DND-41 (cell line): ENCODE measurements at regions not wholly inside any gene's neighbourhood (a gene's known extent, or its start where the extent isn't known, plus 50 kb on each side); places are given as distances from the start of the nearest gene placed in this dataset.

Experiments
- ATAC-seq: fragments of 200-7000 bp; cut with Tn5 transposase; 3 replicates; pipeline ENCODE4 v1.9.1; 2021; ENCODE audit warnings: low read depth; ENCODE audit not compliant: insufficient read depth
- DNase-seq: peaks from one replicate; pipeline ENCODE4 v3.0.0-alpha.2; 2020
- H2AFZ ChIP-seq: 2 replicates; pipeline ENCODE4 v1.6.0; 2012; ENCODE audit warnings: low read depth, low read length
- H3K27ac ChIP-seq: 2 replicates; pipeline ENCODE4 v1.5.1; 2012; ENCODE audit warnings: low read length, inconsistent platforms
- H3K27me3 ChIP-seq: fragments of 200-600 bp; sonication (generic); 2 replicates; pipeline ENCODE4 v1.6.0; 2012; ENCODE audit warnings: low read length, mild to moderate bottlenecking, inconsistent platforms; ENCODE audit not compliant: insufficient read depth, poor library complexity
- H3K36me3 ChIP-seq: 2 replicates; pipeline ENCODE4 v1.5.1; 2012; ENCODE audit warnings: low read length, inconsistent platforms; ENCODE audit not compliant: insufficient read depth
- H3K4me1 ChIP-seq: 2 replicates; pipeline ENCODE4 v1.5.1; 2012; ENCODE audit warnings: mild to moderate bottlenecking, low read length; ENCODE audit not compliant: insufficient read depth
- H3K4me2 ChIP-seq: 2 replicates; pipeline ENCODE4 v1.6.0; 2012; ENCODE audit warnings: mild to moderate bottlenecking, moderate library complexity, low read length, inconsistent platforms; ENCODE audit not compliant: insufficient read depth
- H3K4me3 ChIP-seq, 2 experiments: fragments of 200-600 bp in 1 of 2; shearing (Covaris generic) in 1 of 2; 2 replicates each; pipeline ENCODE4 v1.5.1; 2012 to 2016; ENCODE audit warnings: inconsistent platforms in 2 of 2, low read length in 2 of 2, mild to moderate bottlenecking in 2 of 2, low read depth in 1 of 2, moderate library complexity in 1 of 2
- H3K79me2 ChIP-seq: 2 replicates; pipeline ENCODE4 v1.6.0; 2012; ENCODE audit warnings: low read length, inconsistent platforms; ENCODE audit not compliant: insufficient read depth
- H3K9ac ChIP-seq: 2 replicates; pipeline ENCODE4 v1.6.0; 2012; ENCODE audit warnings: low read depth, mild to moderate bottlenecking, inconsistent platforms, low read length, moderate library complexity
- H3K9me3 ChIP-seq: 2 replicates; pipeline ENCODE4 v1.5.1; 2012; ENCODE audit warnings: low read length, moderate library complexity, mild to moderate bottlenecking, inconsistent platforms; ENCODE audit not compliant: insufficient read depth, severe bottlenecking
- H4K20me1 ChIP-seq: 2 replicates; pipeline ENCODE4 v1.6.0; 2012; ENCODE audit warnings: low read length; ENCODE audit not compliant: insufficient read depth
- CTCF ChIP-seq: IDR thresholded peaks from 2 replicates; pipeline ENCODE4 v1.5.1; 2012; ENCODE audit warnings: borderline replicate concordance, low read length, moderate library complexity, mild to moderate bottlenecking; ENCODE audit not compliant: poor library complexity, severe bottlenecking; ENCODE audit errors: extremely low read depth
- EZH2 ChIP-seq: IDR thresholded peaks from 3 replicates; pipeline ENCODE4 v1.6.1; 2012; ENCODE audit warnings: borderline replicate concordance, low read depth, mild to moderate bottlenecking, moderate library complexity, low read length, inconsistent platforms; ENCODE audit not compliant: severe bottlenecking

GRCh38 chr2:53181759-53182158, 585.8 kb upstream of the CHAC2 start:
- DNase-seq (no peak), ATAC-seq (peak; percentile 35; the same call in 1 of the 3 replicates)
- H3K27ac ChIP-seq: no peak overlapping the region
- H3K4me1 ChIP-seq: no peaks in the 10 kb centered on the region
- no peak for TF ChIP-seq CTCF
- no peak for TF ChIP-seq EZH2
- no peaks in the 10 kb centered on the region for H4K20me1 ChIP-seq
- H3K4me3 ChIP-seq: no peak overlapping the region
- H2AFZ ChIP-seq: no peak overlapping the region
- H3K9ac ChIP-seq: no peak overlapping the region
- no peaks in the 10 kb centered on the region for H3K9me3 ChIP-seq
- H3K4me2 ChIP-seq: no peak overlapping the region
- no peaks in the 10 kb centered on the region for H3K36me3 ChIP-seq
- no peaks in the 10 kb centered on the region for H3K79me2 ChIP-seq
- no peaks in the 10 kb centered on the region for H3K27me3 ChIP-seq

GRCh38 chr2:53177327-53177726, 590.3 kb upstream of the CHAC2 start:
- H3K4me2 ChIP-seq: no peak overlapping the region
- no peaks in the 10 kb centered on the region for H3K9me3 ChIP-seq
- H3K27me3 ChIP-seq: no peaks in the 10 kb centered on the region
- no peak overlapping the region for H3K4me3 ChIP-seq
- no peak overlapping the region for H2AFZ ChIP-seq
- H3K36me3 ChIP-seq: no peaks in the 10 kb centered on the region
- ATAC-seq (no peak), DNase-seq (no peak)
- H3K9ac ChIP-seq: no peak overlapping the region
- no peaks in the 10 kb centered on the region for H3K4me1 ChIP-seq
- H3K79me2 ChIP-seq: no peaks in the 10 kb centered on the region
- H4K20me1 ChIP-seq: no peaks in the 10 kb centered on the region
- no peak overlapping the region for H3K27ac ChIP-seq
- TF ChIP-seq CTCF (no peak), EZH2 (no peak)

- Histone ChIP-seq H3K4me2 (no peak overlapping the region), H2AFZ (no peak overlapping the region)
- DNase-seq: no peak
Observed at GRCh38 chr2:53174539-53174938, 593.1 kb upstream of the CHAC2 start.

More at GRCh38 chr2:53174539-53174938, 593.1 kb upstream of the CHAC2 start:
- no peaks in the 10 kb centered on the region for H4K20me1 ChIP-seq
- no peaks in the 10 kb centered on the region for H3K36me3 ChIP-seq
- ATAC-seq: no peak
- H3K79me2 ChIP-seq: no peaks in the 10 kb centered on the region
- H3K27me3 ChIP-seq: no peaks in the 10 kb centered on the region
- H3K4me3 ChIP-seq: no peak overlapping the region
- H3K4me1 ChIP-seq: no peaks in the 10 kb centered on the region
- H3K9ac ChIP-seq: no peak overlapping the region
- TF ChIP-seq CTCF: no peak
- no peaks in the 10 kb centered on the region for H3K9me3 ChIP-seq
- H3K27ac ChIP-seq: no peak overlapping the region
